AG09319 (cell line): ENCODE measurements at regions not wholly inside any gene's neighbourhood (a gene's known extent, or its start where the extent isn't known, plus 50 kb on each side); places are given as distances from the start of the nearest gene placed in this dataset.

ENCODE experiments used
- DNase-seq: peaks from one replicate; pipeline ENCODE4 v3.0.0-alpha.2; 2010; ENCODE audit warnings: low read depth; ENCODE audit errors: extremely low read depth
- TF ChIP-seq, protein P1 (sequence below): IDR thresholded peaks from 2 replicates; pipeline ENCODE4 v1.5.1; 2011; ENCODE audit warnings: low read depth, mild to moderate bottlenecking, inconsistent platforms, low read length, moderate library complexity

DNA sequence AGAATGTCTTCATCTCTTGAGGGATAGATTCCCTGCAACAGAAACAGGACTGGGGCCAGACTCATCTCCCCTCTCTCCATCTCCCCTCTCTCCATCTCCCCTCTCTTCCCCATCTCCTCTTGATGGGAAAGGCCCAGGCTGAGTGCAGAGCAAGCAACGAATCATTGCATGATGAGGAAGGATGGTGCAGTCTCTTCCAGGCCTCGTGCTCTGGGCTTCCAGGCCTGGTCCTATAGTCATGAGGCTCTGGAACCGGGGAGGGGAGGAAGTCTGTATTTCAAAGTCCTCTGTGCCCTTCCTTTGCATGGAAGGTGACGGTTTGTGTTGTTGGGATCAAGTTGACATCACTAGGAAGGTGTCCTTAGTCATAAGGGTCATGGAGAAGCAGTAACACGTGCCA lies 115.6 kb upstream of the NEDD4L start:
- TF ChIP-seq, protein P1, sequence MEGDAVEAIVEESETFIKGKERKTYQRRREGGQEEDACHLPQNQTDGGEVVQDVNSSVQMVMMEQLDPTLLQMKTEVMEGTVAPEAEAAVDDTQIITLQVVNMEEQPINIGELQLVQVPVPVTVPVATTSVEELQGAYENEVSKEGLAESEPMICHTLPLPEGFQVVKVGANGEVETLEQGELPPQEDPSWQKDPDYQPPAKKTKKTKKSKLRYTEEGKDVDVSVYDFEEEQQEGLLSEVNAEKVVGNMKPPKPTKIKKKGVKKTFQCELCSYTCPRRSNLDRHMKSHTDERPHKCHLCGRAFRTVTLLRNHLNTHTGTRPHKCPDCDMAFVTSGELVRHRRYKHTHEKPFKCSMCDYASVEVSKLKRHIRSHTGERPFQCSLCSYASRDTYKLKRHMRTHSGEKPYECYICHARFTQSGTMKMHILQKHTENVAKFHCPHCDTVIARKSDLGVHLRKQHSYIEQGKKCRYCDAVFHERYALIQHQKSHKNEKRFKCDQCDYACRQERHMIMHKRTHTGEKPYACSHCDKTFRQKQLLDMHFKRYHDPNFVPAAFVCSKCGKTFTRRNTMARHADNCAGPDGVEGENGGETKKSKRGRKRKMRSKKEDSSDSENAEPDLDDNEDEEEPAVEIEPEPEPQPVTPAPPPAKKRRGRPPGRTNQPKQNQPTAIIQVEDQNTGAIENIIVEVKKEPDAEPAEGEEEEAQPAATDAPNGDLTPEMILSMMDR: no peak
- DNase-seq: no peak

DNA sequence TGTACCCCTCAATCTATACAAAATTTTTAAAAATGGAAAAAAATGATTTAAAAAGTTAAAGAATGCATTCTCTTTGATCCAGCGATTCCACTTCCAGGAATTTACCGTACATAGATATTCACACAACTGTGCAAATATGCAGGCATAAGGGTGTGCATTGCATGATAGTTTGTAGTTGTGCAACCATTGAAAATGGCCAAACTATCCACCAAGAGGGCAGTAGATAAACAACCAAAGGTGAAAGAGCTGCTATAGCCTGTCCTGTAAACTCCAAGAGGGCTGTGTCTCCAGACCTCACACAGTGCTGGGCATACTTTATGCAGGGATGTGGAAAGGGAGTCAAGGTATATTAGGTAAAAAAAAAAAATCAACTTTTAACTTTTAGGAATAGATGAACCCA lies 116.5 kb upstream of the NEDD4L start:
- TF ChIP-seq, protein P1: no peak
- DNase-seq: no peak

DNA sequence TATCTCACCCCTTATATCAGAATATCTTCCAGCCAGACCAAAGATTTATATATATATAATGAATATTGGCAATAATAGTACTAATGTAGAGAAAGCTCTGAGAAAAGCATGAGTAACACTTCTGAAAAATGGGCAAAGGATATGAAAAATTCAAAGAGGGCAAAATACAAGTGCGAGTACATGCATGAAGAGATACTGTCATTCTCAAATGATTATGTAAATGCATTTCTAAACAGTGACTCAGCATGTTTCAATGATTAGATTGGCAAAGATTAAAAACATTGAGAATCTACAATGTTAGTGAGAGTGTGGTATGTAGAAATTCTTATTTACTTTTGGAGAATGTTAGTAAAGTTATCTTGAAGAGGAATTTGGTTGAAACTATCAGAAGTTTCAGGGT lies 118.3 kb upstream of the NEDD4L start:
- TF ChIP-seq, protein P1: no peak
- no peak for DNase-seq

DNA sequence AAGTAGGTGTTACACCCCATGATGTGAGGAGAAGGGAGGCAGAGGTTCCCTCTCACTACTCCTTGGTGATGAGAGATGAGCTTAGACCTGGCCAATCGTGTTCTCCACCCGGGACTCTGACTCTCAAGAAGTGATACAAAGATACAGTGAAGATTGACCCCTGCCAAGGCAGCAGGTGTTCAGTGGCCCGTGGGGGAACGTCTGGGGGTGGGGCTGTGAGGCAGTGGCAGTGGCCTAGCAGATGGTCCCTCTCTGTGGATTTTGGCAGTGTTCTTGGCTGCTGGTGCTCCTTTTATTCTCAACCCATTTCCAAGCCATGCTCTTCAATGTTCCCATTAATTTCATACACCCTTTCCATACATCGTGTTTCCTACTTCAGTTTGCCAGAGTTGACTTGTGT lies 120.4 kb upstream of the NEDD4L start:
- TF ChIP-seq, protein P1: no peak
- DNase-seq: no peak

DNA sequence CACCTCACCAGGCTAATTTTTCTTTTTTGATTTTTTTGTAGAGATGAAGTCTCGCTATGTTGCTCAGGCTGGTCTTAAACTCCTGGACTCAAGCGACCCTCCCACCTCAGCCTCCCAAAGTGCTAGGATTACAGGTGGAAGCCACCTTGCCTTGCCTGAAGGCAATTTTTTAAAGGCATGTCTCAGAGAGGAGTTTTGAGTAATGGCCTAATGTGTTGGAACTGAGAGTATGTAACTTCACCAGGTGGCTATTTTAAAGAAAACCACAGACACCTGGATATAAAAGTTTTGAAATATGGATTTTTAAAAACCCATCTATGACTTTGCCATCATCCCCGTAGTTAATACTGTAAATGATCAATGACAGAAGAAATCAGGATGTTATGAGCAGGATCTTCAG lies 119.8 kb upstream of the ATP8B1 start:
- TF ChIP-seq, protein P1: no peak
- no peak for DNase-seq

DNA sequence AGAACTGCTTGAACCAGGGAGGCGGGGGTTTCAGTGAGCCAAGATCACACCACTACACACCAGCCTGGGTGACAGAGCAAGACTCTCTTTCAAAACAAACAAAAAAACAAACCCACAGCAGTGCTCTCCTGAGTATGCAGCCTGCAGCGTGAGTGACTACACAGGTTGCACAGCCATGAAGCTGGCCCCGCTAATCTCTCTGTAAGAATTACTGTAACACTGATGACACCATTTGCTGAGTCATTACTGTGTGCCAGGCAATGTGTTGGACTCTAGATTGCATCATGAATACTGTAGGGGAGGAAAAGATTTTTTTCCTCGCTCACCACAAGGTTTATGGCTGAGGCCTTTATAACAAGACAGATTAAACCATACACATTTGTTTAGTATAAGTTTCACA lies 118.6 kb upstream of the ATP8B1 start:
- TF ChIP-seq, protein P1: no peak
- DNase-seq: no peak

DNA sequence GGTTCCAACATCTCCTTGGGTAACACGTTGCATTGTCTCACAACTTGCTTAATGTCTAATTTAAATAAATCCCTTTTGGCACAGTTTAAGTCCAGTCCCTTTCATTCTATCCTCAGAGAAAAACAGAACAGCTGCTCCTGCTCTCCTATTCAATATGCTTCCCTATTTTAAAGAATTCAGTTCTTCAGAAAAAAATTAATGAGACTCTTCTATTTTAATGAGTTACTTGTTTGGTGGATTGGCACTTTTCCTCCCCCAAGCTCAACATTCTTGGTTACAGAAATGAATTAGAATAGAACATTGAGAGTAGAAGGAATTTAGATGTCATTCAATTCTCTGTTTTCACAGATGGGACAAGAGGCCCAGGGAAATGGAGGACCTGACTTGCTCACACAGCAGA lies 116.9 kb upstream of the ATP8B1 start:
- DNase-seq: no peak
- TF ChIP-seq, protein P1: no peak
